Nephron progenitor cell (in vitro differentiated cells): ENCODE measurements at regions not wholly inside any gene's neighbourhood (a gene's known extent, or its start where the extent isn't known, plus 50 kb on each side); places are given as distances from the start of the nearest gene placed in this dataset.

Source experiments
- DNase-seq: peaks from one replicate; pipeline ENCODE4 v3.0.0; 2021
- H3K27ac Mint-ChIP-seq: 2 replicates; pipeline ENCODE4 v1.8.0; 2021; ENCODE audit warnings: mild to moderate bottlenecking, moderate library complexity, mixed read lengths
- H3K27me3 Mint-ChIP-seq: 2 replicates; pipeline ENCODE4 v1.8.0; 2021; ENCODE audit warnings: mild to moderate bottlenecking, low read depth, mixed read lengths; ENCODE audit not compliant: poor library complexity
- H3K36me3 Mint-ChIP-seq: 2 replicates; pipeline ENCODE4 v1.8.0; 2021; ENCODE audit warnings: low read depth, mixed read lengths
- H3K4me1 Mint-ChIP-seq: 2 replicates; pipeline ENCODE4 v1.8.0; 2021; ENCODE audit warnings: mixed read lengths
- H3K4me3 Mint-ChIP-seq: 2 replicates; pipeline ENCODE4 v1.8.0; 2021; ENCODE audit warnings: mild to moderate bottlenecking, moderate library complexity, mixed read lengths
- H3K9me3 Mint-ChIP-seq: 2 replicates; pipeline ENCODE4 v1.8.0; 2021; ENCODE audit warnings: mild to moderate bottlenecking, moderate library complexity, mixed read lengths
- CTCF ChIP-seq: fragments of 200-600 bp; sonication (generic); IDR thresholded peaks from 2 replicates; pipeline ENCODE4 v1.5.0; 2021; ENCODE audit warnings: antibody characterized with exemption

- no peaks in the 10 kb centered on the region for H3K27me3 Mint-ChIP-seq
- TF ChIP-seq CTCF, result no peak
- H3K9me3 Mint-ChIP-seq, result no peaks in the 10 kb centered on the region
- no peaks in the 10 kb centered on the region for H3K4me1 Mint-ChIP-seq
- H3K27ac Mint-ChIP-seq, result no peak overlapping the region
- H3K4me3 Mint-ChIP-seq, result no peak overlapping the region
- no peak for DNase-seq
- H3K36me3 Mint-ChIP-seq, result no peaks in the 10 kb centered on the region
Measured at GRCh38 chr5:158611581-158611980, 488.1 kb downstream of the EBF1 start.

GRCh38 chr5:158610051-158610415 is 489.7 kb downstream of the EBF1 start:
- no peak for DNase-seq
- no peak for TF ChIP-seq CTCF
- Mint-ChIP-seq H3K4me1 (no peaks in the 10 kb centered on the region), H3K27ac (no peak overlapping the region), H3K27me3 (no peaks in the 10 kb centered on the region), H3K4me3 (no peak overlapping the region), H3K36me3 (no peaks in the 10 kb centered on the region), H3K9me3 (no peaks in the 10 kb centered on the region)

GRCh38 chr5:158609333-158610050 is 490.2 kb downstream of the EBF1 start:
- Mint-ChIP-seq H3K36me3 (no peaks in the 10 kb centered on the region), H3K9me3 (no peaks in the 10 kb centered on the region), H3K27me3 (no peaks in the 10 kb centered on the region), H3K4me1 (no peaks in the 10 kb centered on the region), H3K27ac (no peak overlapping the region), H3K4me3 (no peak overlapping the region)
- no peak for TF ChIP-seq CTCF
- DNase-seq, result no peak

- H3K27me3 Mint-ChIP-seq, result no peaks in the 10 kb centered on the region
- no peaks in the 10 kb centered on the region for H3K4me1 Mint-ChIP-seq
- TF ChIP-seq CTCF, result no peak
- no peak for DNase-seq
- H3K36me3 Mint-ChIP-seq, result no peaks in the 10 kb centered on the region
- H3K27ac Mint-ChIP-seq, result no peak overlapping the region
- H3K9me3 Mint-ChIP-seq, result no peaks in the 10 kb centered on the region
- no peak overlapping the region for H3K4me3 Mint-ChIP-seq
Measured at GRCh38 chr5:158607088-158607487, 492.6 kb downstream of the EBF1 start.

GRCh38 chr5:158606233-158606632 is 493.5 kb downstream of the EBF1 start:
- Mint-ChIP-seq H3K9me3 (no peaks in the 10 kb centered on the region), H3K36me3 (no peaks in the 10 kb centered on the region), H3K27me3 (no peaks in the 10 kb centered on the region), H3K4me1 (no peaks in the 10 kb centered on the region), H3K27ac (no peak overlapping the region), H3K4me3 (no peak overlapping the region)
- DNase-seq, result no peak
- no peak for TF ChIP-seq CTCF

GRCh38 chr5:158602981-158603380 is 496.7 kb downstream of the EBF1 start:
- Mint-ChIP-seq H3K36me3 (no peaks in the 10 kb centered on the region), H3K4me3 (no peak overlapping the region), H3K27me3 (no peaks in the 10 kb centered on the region), H3K27ac (no peak overlapping the region), H3K4me1 (no peaks in the 10 kb centered on the region), H3K9me3 (peaks cover 5% of the 10 kb centered on the region)
- DNase-seq, result no peak
- TF ChIP-seq CTCF, result no peak
